Neural cell (in vitro differentiated cells): ENCODE measurements at regions not wholly inside any gene's neighbourhood (a gene's known extent, or its start where the extent isn't known, plus 50 kb on each side); places are given as distances from the start of the nearest gene placed in this dataset.

Experiments used
- H2AFZ ChIP-seq: fragments of 200-600, 300-800 bp; sonication (generic), shearing (Covaris generic); 2 replicates; pipeline ENCODE4 v1.6.0; 2014; ENCODE audit warnings: low read depth, mild to moderate bottlenecking, antibody characterized with exemption, low read length, moderate library complexity
- H3F3A ChIP-seq: fragments of 200-600 bp; shearing (Covaris generic); 2 replicates; pipeline ENCODE4 v1.6.1; 2016; ENCODE audit warnings: mild to moderate bottlenecking, moderate library complexity, mixed read lengths, antibody characterized with exemption, low read length; ENCODE audit not compliant: insufficient read depth, poor library complexity, severe bottlenecking
- H3K27ac ChIP-seq: fragments of 200-600, 300-800 bp; sonication (generic), shearing (Covaris generic); 2 replicates; pipeline ENCODE4 v1.5.1; 2014; ENCODE audit warnings: mild to moderate bottlenecking, low read length, moderate library complexity
- H3K27me3 ChIP-seq: fragments of 300-800, 200-600 bp; sonication (generic), shearing (Covaris generic); 2 replicates; pipeline ENCODE4 v1.6.0; 2014; ENCODE audit warnings: mild to moderate bottlenecking, low read depth, low read length, moderate library complexity; ENCODE audit not compliant: insufficient read depth
- H3K36me3 ChIP-seq: fragments of 300-800, 200-600 bp; sonication (generic), shearing (Covaris generic); 2 replicates; pipeline ENCODE4 v1.5.1; 2014; ENCODE audit warnings: mild to moderate bottlenecking, antibody characterized with exemption, low read length, moderate library complexity; ENCODE audit not compliant: insufficient read depth
- H3K4me2 ChIP-seq: fragments of 300-800, 200-600 bp; sonication (generic), shearing (Covaris generic); 2 replicates; pipeline ENCODE4 v1.6.0; 2014; ENCODE audit warnings: mild to moderate bottlenecking, low read length
- H3K4me3 ChIP-seq: fragments of 300-800, 200-600 bp; sonication (generic), shearing (Covaris generic); 2 replicates; pipeline ENCODE4 v1.5.1; 2014; ENCODE audit warnings: mild to moderate bottlenecking, low read length, moderate library complexity
- H3K79me2 ChIP-seq: fragments of 200-600 bp; shearing (Covaris generic); replicated peaks from 2 replicates; pipeline ENCODE4 v1.6.0; 2014; ENCODE audit warnings: mild to moderate bottlenecking, low read length, moderate library complexity; ENCODE audit not compliant: insufficient read depth
- H3K9ac ChIP-seq: fragments of 300-800, 200-600 bp; sonication (generic), shearing (Covaris generic); 2 replicates; pipeline ENCODE4 v1.6.1; 2016; ENCODE audit warnings: mild to moderate bottlenecking, low read length, mixed read lengths
- H3K9me2 ChIP-seq: fragments of 200-600 bp; shearing (Covaris generic); 2 replicates; pipeline ENCODE4 v1.6.1; 2016; ENCODE audit warnings: mild to moderate bottlenecking, low read length, mixed read lengths; ENCODE audit not compliant: insufficient read depth
- H3K9me3 ChIP-seq: fragments of 200-600, 300-800 bp; sonication (generic), shearing (Covaris generic); 2 replicates; pipeline ENCODE4 v1.6.1; 2016; ENCODE audit warnings: mild to moderate bottlenecking, mixed run types, low read length, moderate library complexity, mixed read lengths
- H4K20me1 ChIP-seq: fragments of 200-600 bp; shearing (Covaris generic); 2 replicates; pipeline ENCODE4 v1.6.1; 2016; ENCODE audit warnings: mild to moderate bottlenecking, mixed run types; ENCODE audit not compliant: insufficient read depth
- EP300 ChIP-seq: fragments of 450-650 bp; conservative IDR thresholded peaks from 2 replicates; pipeline ENCODE4 v1.6.1; 2014; ENCODE audit warnings: antibody characterized with exemption, mild to moderate bottlenecking, moderate library complexity; ENCODE audit not compliant: poor library complexity, severe bottlenecking
- EZH2 ChIP-seq: fragments of 200-600, 300-800 bp; shearing (Covaris generic), sonication (generic); IDR thresholded peaks from 2 replicates; pipeline ENCODE4 v1.6.1; 2014; ENCODE audit warnings: antibody characterized with exemption, low read length, borderline replicate concordance, mild to moderate bottlenecking; ENCODE audit not compliant: insufficient read depth, poor library complexity, severe bottlenecking
- MXI1 ChIP-seq: fragments of 450-650 bp; conservative IDR thresholded peaks from 2 replicates; pipeline ENCODE4 v1.6.1; 2014; ENCODE audit warnings: antibody characterized with exemption, mild to moderate bottlenecking; ENCODE audit not compliant: poor library complexity, severe bottlenecking
- POLR2AphosphoS5 ChIP-seq: IDR thresholded peaks from 2 replicates; pipeline ENCODE4 v1.6.1; 2012
- RAD21 ChIP-seq: fragments of 450-650 bp; conservative IDR thresholded peaks from 2 replicates; pipeline ENCODE4 v1.6.1; 2014; ENCODE audit warnings: antibody characterized with exemption, mild to moderate bottlenecking, moderate library complexity
- SMC3 ChIP-seq: fragments of 450-650 bp; conservative IDR thresholded peaks from 2 replicates; pipeline ENCODE4 v1.6.1; 2014; ENCODE audit warnings: antibody characterized with exemption, mild to moderate bottlenecking, moderate library complexity; ENCODE audit not compliant: poor library complexity
- TAF1 ChIP-seq: IDR thresholded peaks from 2 replicates; pipeline ENCODE4 v1.6.1; 2012; ENCODE audit warnings: low read depth
- TF ChIP-seq, protein P1 (sequence below): IDR thresholded peaks from 2 replicates; pipeline ENCODE4 v1.6.1; 2012; ENCODE audit warnings: borderline replicate concordance
- TF ChIP-seq, protein P2 (sequence below): fragments of 450-650 bp; IDR thresholded peaks from 2 replicates; pipeline ENCODE4 v1.5.1; 2014; ENCODE audit warnings: antibody characterized with exemption, mild to moderate bottlenecking, moderate library complexity; ENCODE audit not compliant: poor library complexity, severe bottlenecking

DNA sequence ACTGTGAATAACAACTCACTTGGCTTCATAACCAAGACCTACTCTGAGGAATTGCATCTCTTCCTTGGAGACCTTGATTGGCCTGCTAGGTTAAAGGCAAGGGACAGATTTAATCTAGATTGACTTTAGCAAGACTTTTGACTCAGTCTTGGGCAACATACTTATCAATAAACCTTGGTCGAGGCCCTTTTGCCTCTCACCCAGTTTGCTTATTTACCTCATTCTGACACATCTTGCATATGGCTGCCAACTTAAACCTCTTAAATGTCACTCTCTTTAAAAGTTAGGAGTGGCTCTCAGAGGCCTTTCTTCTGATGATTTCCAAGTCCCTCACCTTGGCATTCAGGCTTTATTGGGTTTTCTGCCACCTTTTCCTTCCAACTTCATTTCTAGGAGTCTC lies 124.5 kb downstream of the BAMBI start:
- Histone ChIP-seq H2AFZ (no peak overlapping the region), H3K79me2 (no peaks in the 10 kb centered on the region), H4K20me1 (no peaks in the 10 kb centered on the region), H3K27ac (no peak overlapping the region), H3K9me3 (no peaks in the 10 kb centered on the region), H3K9ac (no peak overlapping the region), H3K27me3 (no peaks in the 10 kb centered on the region), H3K4me2 (no peak overlapping the region), H3K36me3 (no peaks in the 10 kb centered on the region), H3K4me3 (no peak overlapping the region), H3F3A (no peaks in the 10 kb centered on the region), H3K9me2 (no peaks in the 10 kb centered on the region)
- TF ChIP-seq TAF1 = no peak
- TF ChIP-seq POLR2AphosphoS5 = no peak
- TF ChIP-seq EP300 = no peak
- TF ChIP-seq, protein P1, sequence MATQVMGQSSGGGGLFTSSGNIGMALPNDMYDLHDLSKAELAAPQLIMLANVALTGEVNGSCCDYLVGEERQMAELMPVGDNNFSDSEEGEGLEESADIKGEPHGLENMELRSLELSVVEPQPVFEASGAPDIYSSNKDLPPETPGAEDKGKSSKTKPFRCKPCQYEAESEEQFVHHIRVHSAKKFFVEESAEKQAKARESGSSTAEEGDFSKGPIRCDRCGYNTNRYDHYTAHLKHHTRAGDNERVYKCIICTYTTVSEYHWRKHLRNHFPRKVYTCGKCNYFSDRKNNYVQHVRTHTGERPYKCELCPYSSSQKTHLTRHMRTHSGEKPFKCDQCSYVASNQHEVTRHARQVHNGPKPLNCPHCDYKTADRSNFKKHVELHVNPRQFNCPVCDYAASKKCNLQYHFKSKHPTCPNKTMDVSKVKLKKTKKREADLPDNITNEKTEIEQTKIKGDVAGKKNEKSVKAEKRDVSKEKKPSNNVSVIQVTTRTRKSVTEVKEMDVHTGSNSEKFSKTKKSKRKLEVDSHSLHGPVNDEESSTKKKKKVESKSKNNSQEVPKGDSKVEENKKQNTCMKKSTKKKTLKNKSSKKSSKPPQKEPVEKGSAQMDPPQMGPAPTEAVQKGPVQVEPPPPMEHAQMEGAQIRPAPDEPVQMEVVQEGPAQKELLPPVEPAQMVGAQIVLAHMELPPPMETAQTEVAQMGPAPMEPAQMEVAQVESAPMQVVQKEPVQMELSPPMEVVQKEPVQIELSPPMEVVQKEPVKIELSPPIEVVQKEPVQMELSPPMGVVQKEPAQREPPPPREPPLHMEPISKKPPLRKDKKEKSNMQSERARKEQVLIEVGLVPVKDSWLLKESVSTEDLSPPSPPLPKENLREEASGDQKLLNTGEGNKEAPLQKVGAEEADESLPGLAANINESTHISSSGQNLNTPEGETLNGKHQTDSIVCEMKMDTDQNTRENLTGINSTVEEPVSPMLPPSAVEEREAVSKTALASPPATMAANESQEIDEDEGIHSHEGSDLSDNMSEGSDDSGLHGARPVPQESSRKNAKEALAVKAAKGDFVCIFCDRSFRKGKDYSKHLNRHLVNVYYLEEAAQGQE = no peak
- TF ChIP-seq EZH2 = no peak
- no peak for TF ChIP-seq SMC3
- no peak for TF ChIP-seq MXI1
- TF ChIP-seq RAD21 = no peak
- TF ChIP-seq, protein P2, sequence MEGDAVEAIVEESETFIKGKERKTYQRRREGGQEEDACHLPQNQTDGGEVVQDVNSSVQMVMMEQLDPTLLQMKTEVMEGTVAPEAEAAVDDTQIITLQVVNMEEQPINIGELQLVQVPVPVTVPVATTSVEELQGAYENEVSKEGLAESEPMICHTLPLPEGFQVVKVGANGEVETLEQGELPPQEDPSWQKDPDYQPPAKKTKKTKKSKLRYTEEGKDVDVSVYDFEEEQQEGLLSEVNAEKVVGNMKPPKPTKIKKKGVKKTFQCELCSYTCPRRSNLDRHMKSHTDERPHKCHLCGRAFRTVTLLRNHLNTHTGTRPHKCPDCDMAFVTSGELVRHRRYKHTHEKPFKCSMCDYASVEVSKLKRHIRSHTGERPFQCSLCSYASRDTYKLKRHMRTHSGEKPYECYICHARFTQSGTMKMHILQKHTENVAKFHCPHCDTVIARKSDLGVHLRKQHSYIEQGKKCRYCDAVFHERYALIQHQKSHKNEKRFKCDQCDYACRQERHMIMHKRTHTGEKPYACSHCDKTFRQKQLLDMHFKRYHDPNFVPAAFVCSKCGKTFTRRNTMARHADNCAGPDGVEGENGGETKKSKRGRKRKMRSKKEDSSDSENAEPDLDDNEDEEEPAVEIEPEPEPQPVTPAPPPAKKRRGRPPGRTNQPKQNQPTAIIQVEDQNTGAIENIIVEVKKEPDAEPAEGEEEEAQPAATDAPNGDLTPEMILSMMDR = no peak

DNA sequence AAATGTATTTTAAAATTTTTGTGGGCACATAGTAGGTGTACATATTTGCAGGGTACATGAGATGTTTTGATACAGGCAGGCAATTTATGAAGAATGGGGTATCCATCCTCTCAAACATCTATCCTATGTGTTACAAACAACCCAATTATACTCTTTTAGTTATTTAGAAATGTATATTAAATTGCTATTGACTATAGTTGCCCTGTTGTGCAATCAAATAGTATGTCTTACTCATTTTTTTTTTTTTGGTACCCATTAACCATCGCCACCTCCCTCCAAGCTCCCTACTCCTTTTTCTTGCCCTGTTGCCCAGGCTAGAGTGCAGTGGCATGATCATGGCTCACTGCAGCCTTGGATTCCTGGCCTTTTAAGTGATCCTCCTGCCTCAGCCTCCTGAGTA lies 128.1 kb downstream of the BAMBI start:
- Histone ChIP-seq H3K27me3 (no peaks in the 10 kb centered on the region), H2AFZ (no peak overlapping the region), H3K4me2 (no peak overlapping the region), H3K9me3 (no peaks in the 10 kb centered on the region), H3K9me2 (no peaks in the 10 kb centered on the region), H3K9ac (no peak overlapping the region), H3K79me2 (no peaks in the 10 kb centered on the region), H3K36me3 (no peaks in the 10 kb centered on the region), H3F3A (no peaks in the 10 kb centered on the region), H3K4me3 (no peak overlapping the region), H4K20me1 (no peaks in the 10 kb centered on the region), H3K27ac (no peak overlapping the region)
- no peak for TF ChIP-seq TAF1
- TF ChIP-seq, protein P1 = no peak
- no peak for TF ChIP-seq EZH2
- TF ChIP-seq RAD21 = no peak
- TF ChIP-seq, protein P2 = no peak
- TF ChIP-seq POLR2AphosphoS5 = no peak
- TF ChIP-seq EP300 = no peak
- TF ChIP-seq MXI1 = no peak
- no peak for TF ChIP-seq SMC3
